HuH-7.5 (cell line): ENCODE measurements at regions not wholly inside any gene's neighbourhood (a gene's known extent, or its start where the extent isn't known, plus 50 kb on each side); places are given as distances from the start of the nearest gene placed in this dataset.

Source experiments
- DNase-seq: peaks from one replicate; pipeline ENCODE4 v3.0.0; 2011; ENCODE audit warnings: low spot score

- DNase-seq: no peak
Measured at GRCh38 chr11:27287205-27287604, 75.8 kb downstream of the CCDC34 start.

GRCh38 chr11:27285761-27286160, 77.3 kb downstream of the CCDC34 start:
- DNase-seq: no peak

GRCh38 chr11:27282806-27283205, 80.2 kb downstream of the CCDC34 start:
- DNase-seq: no peak

GRCh38 chr11:27281740-27282590, 81.0 kb downstream of the CCDC34 start:
- no peak for DNase-seq

- no peak for DNase-seq
Measured at GRCh38 chr11:27281276-27281675, 81.7 kb downstream of the CCDC34 start.

GRCh38 chr11:27280140-27280539, 82.9 kb downstream of the CCDC34 start:
- DNase-seq: no peak

DNA sequence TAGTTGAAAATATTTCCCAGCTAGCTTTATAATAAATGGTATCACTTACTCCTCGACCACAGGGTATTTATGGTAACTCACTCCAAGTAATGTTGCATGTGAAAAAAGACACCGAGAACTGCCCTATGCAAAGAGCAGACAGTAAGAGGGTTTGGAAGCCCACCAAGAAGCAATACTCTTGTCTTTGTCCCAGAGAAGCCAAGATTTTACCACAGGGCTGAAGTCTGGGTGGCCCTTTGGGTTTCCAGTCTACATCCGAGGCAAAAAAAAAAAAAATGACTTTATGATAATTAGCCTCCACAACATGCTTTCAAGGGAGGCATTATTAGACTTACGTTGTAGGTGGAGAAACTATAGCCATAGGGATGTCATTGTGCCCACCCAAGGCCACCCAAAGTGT, 83.6 kb downstream of the CCDC34 start:
- DNase-seq: no peak

DNA sequence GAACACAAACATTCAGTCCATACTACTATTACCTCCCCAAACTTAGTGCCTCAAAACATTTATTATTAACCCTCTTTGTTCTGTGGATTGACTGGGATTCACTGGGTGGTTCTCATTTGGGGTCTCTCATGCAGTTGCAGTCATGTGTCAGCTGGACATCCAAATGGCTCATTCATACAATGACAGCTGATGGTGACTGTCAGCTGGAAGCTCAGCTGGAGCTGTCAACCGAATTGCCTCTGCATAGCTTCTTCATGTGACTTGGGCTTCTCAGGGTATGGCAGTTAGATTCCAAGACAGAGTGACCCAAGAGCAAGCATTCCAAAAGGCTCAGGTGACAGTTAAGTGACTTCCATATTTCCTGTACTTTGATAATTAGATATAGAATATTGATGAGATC, 85.2 kb downstream of the CCDC34 start:
- no peak for DNase-seq

DNA sequence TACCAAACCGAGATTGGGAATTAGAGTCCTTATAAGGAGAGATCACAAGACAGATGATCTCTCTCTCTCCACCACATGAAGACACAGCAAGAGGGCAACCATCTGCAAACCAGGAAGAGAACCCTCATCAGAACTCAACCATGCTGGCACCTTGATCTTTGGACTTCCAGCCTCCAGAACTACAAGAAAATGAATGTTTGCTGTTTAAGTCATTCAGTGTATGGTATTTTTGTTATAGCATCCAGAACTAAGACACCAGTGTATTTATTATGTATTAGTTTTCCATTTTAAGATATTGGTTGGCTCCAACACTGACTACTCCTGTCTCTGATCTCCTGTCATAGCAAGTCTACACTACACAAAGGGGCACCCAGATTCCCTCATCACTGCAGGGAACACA, 86.9 kb downstream of the CCDC34 start:
- DNase-seq: no peak

- DNase-seq: no peak
Measured at GRCh38 chr11:27274854-27275395, 88.1 kb downstream of the CCDC34 start.

DNA sequence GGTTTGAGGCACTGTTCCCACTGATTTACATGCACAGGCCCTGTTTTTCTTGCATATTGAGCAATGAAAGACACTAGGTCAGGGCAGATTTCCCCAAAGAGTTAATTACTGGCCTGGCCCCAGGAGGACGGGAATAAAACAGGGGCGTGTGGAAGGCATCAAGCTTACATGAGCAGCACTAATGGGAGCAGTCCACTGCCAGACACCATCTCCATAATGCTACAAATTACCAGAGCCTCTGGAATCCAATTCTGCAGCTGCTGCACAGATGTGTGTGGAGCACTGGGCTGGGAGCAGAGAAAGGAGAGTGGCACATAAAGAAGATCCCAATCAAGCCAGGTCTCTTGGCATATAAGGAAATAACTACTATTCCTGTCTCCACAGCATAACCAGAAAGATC, 96.9 kb downstream of the CCDC34 start:
- no peak for DNase-seq

DNA sequence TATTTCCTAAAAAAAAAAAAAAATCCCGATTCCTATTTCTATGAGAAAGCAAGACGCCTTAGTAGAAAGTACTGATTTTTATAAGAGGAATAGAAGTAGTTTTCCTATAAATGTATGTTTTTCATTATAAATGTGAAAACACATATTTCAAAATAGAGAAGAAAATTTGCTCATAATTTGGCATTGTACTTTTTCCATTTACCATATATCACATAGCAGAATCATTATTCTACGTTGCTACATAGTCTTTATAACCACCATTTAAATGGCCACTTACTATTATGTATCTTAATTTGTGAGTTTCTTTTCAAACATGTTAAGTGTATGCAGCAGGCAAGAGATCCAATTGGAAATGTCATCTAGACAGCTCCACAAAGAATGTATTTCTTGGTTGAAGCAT, 99.0 kb downstream of the CCDC34 start:
- DNase-seq: no peak

DNA sequence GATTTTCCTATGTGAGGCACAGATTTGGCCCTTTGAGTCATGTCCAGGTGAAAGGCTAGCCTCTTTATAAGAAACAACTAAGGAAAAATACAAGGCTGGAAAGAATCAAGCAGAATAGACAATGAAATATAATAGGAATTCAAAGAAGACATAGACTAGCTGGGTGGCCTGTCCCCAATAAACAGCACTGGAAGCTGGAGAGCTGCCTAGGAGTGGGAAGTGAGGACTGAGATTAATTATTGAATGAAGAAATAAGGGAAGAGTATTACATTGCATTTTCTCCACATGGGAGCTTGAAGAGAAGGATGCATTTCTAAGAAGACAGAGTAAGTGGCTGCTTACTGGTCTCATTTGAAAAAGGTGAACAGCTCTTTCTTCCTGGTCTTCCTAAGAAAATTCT, 100.0 kb downstream of the CCDC34 start:
- no peak for DNase-seq

- no peak for DNase-seq
Measured at GRCh38 chr11:27255447-27255828, 107.6 kb downstream of the CCDC34 start.

DNA sequence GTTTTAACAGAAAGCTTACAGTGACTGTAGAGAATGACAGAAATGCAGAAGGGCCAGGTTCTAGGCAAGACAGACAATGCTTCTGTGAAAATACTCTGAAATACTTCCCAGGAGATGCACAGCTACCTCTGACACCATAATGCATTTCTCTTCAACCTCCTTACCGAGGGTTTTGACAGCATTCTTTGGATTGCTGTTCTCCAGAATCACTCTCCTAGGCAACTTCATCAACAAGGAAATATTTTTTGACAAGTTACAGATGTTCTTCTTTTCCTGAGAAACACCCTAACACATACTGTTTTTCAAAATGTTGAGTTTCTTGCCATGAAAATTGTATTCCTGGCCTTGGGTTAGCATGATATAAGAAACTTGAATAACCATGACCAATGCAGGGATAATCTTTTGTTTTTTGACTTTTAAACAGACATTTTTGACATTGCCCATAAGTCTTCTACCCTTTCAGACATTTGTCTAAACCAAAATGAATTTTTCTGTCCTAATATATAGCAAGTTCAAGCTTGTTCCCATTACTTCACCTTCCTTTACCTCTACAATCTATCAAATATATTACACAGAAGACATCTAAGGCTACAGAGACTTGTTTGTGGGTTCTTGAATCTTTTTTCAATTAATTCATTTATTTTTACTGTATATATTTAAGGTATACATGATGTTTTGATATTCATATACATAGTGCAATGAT, 108.1 kb downstream of the CCDC34 start:
- no peak for DNase-seq

GRCh38 chr11:27253224-27253623, 109.8 kb downstream of the CCDC34 start:
- DNase-seq: no peak

DNA sequence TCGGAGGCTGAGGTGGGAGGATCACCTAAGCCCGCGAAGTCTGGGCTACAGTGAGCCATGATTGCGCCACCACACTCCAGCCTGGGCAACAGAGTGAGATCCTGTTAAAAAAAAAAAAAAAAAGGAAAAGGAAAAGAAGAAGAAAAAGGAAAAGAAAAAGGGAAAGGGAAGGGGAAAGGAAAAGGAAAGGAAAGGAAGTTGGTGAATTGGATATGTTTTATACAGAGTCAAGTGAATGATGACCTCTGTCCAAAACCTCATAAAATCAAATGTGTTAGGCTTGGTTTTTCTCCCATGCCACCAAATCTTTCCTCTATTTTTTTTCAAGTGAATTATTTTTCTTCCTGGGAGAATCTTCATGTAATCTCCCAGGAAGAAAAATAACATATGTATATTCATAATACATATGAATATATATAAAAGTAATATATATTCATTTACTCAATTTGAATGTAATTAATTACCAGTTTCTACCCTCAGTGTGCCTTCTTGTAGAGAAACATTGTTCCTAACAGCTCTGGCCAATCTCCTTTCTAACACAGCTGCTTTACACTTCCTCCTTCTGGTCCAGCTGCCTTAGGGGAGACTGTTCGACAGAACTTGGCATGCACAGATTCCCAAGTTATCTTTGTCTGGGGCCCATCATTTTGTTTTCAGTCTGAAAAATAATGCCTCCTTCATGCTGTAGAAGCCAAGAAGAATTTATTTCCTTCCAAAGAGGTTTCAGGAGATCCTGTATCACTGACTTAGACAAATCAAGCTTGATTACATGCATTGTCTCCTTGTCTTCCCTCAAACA, 111.9 kb downstream of the CCDC34 start:
- no peak for DNase-seq

- no peak for DNase-seq
Measured at GRCh38 chr11:27248576-27249509, 114.2 kb downstream of the CCDC34 start.

DNA sequence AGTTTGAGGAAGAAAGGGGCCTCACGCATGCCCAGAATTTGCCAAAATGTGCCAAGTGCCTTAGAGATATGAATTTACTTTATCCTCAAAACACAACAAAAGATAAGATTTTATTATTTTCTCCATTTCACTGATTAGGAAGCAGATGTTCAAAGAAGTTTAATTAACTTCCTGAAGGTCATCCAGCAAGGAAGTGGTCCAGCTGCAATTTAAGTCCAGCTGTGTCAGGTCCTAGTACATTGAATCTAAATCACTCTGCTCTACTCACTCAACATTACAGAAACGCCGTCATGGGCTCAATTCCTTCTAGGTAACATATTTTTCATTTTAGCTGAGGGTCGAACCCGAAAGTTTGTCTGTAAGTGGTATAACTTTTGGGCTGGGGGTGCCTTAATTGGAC, 115.4 kb downstream of the CCDC34 start:
- no peak for DNase-seq

GRCh38 chr11:27246925-27247324, 116.1 kb downstream of the CCDC34 start:
- DNase-seq: no peak

GRCh38 chr11:27244900-27245299, 118.1 kb downstream of the CCDC34 start:
- no peak for DNase-seq
